NCI-H1417 treated with DMSO at 0.1 percent for 48 hours (cell line): ENCODE measurements at regions not wholly inside any gene's neighbourhood (a gene's known extent, or its start where the extent isn't known, plus 50 kb on each side); places are given as distances from the start of the nearest gene placed in this dataset.
A peak's percentile ranks its signal among the peaks of the same experiment; 100 is the strongest.
"Not testable (repeated sequence)": the region's sequence is repeated elsewhere in the genome, so short reads cannot be mapped to it uniquely, and the experiment has no call there.

Experiments used
- DNase-seq: peaks from one replicate; lab custom pipeline; 2025; lab: John Stamatoyannopoulos, UW

- no peak for DNase-seq
Measured at GRCh38 chr11:130979386-130979972, 63.2 kb upstream of the SNX19 start.

- DNase-seq = no peak
Measured at GRCh38 chr11:130980071-130980862, 64.0 kb upstream of the SNX19 start.

- DNase-seq = not testable (repeated sequence)
Measured at GRCh38 chr11:130984241-130984640, 68.0 kb upstream of the SNX19 start.

GRCh38 chr11:130992788-130993187 is 76.5 kb upstream of the SNX19 start:
- DNase-seq = no peak

- DNase-seq = no peak
Measured at GRCh38 chr11:130994043-130994442, 77.8 kb upstream of the SNX19 start.

- no peak for DNase-seq
Measured at GRCh38 chr11:130995266-130995665, 79.0 kb upstream of the SNX19 start.

GRCh38 chr11:130997278-130997677 is 81.0 kb upstream of the SNX19 start:
- DNase-seq = peak; percentile 57

GRCh38 chr11:130999086-130999485 is 82.8 kb upstream of the SNX19 start:
- no peak for DNase-seq

- no peak for DNase-seq
Measured at GRCh38 chr11:130999992-131000770, 83.9 kb upstream of the SNX19 start.

GRCh38 chr11:131002145-131002544 is 85.9 kb upstream of the SNX19 start:
- no peak for DNase-seq

GRCh38 chr11:131005829-131006228 is 89.5 kb upstream of the SNX19 start:
- no peak for DNase-seq

GRCh38 chr11:131025020-131025419 is 108.7 kb upstream of the SNX19 start:
- no peak for DNase-seq

- no peak for DNase-seq
Measured at GRCh38 chr11:131025421-131026125, 109.3 kb upstream of the SNX19 start.

GRCh38 chr11:131027491-131027890 is 111.2 kb upstream of the SNX19 start:
- no peak for DNase-seq

- DNase-seq = no peak
Measured at GRCh38 chr11:131033151-131033651, 116.9 kb upstream of the SNX19 start.

GRCh38 chr11:131036514-131036913 is 120.2 kb upstream of the SNX19 start:
- DNase-seq = no peak

- DNase-seq = no peak
Measured at GRCh38 chr11:131037873-131038272, 121.6 kb upstream of the SNX19 start.

- no peak for DNase-seq
Measured at GRCh38 chr11:131038597-131038996, 122.3 kb upstream of the SNX19 start.

- DNase-seq = no peak
Measured at GRCh38 chr11:131041331-131042040, 125.2 kb upstream of the SNX19 start.

GRCh38 chr11:131042041-131042390 is 125.7 kb upstream of the SNX19 start:
- DNase-seq = no peak

- no peak for DNase-seq
Measured at GRCh38 chr11:131043251-131043650, 127.0 kb upstream of the SNX19 start.

GRCh38 chr11:131044851-131045250 is 128.6 kb upstream of the SNX19 start:
- DNase-seq = no peak
